NCI-H2107 treated with DMSO at 0.1 percent for 48 hours (cell line): ENCODE measurements at regions not wholly inside any gene's neighbourhood (a gene's known extent, or its start where the extent isn't known, plus 50 kb on each side); places are given as distances from the start of the nearest gene placed in this dataset.
A peak's percentile ranks its signal among the peaks of the same experiment; 100 is the strongest.

Experiments
- DNase-seq: peaks from one replicate; lab custom pipeline; 2025; ENCODE audit not compliant: unreplicated experiment; lab: John Stamatoyannopoulos, UW

DNA sequence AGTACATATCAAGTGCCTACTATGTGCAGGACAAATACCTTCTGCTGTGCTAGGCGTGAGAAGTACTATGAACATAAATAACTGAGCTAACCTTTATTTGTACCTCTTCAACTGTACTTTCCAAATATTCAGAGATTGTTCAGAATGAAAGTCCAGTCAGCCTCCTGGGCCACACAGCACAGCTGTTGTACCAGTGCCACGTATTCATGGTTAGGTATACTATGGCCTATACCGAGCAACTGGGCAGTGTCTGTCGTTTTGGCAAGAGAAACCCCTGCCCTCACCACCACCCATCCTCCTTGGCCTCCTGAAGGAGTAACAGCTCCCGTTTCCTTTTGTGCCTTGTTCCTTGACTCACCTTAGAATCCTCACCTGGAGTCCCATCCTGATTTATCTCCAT is 53.0 kb downstream of the RASSF10 start:
- no peak for DNase-seq

DNA sequence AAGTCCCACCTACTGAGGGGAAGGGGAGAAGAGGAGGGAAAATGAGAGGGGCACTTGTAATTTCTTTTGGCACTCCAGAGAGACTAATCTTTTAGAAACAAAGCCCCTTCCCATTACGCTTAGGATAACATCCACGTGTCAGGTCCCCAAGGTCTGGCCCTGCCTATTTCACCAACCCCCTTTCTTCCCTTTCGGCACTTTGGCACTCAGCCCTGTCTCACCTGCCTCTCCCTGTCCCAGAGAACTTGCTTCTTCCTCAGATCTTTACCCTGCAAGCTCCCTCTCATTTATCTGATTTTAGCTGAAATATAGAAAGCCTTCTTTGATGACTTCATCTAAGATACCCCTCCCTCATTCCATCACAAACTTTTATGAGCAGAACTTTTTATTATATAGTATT is 55.5 kb downstream of the RASSF10 start:
- no peak for DNase-seq

DNA sequence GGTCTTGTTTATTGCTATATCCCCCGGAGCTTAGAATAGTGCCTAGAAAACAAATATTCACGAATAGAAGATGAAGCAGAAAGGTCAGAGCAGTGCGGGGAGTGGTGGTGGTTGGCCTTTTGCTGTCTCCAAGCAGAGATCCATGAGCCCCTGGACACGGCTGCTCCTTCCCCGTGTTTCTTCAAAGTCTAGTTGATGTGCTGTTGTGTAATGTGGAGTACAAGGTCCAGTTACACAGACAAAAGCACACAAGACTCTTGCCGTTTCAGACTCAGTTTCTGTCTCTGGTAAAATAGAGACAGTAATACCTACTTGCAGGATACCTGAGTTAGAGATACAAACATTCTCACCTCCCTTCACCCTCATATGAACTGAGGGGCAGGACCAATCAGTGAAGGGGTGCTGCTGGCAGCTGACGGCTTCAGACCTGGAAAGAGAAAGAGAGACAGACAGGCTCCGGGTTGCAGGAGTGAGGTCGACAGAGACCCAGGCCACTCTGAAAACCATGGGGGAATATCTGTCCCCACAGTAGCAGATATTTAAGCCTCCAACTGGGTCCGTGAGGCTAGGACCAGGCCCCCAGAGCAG is 56.2 kb downstream of the RASSF10 start:
- no peak for DNase-seq

DNA sequence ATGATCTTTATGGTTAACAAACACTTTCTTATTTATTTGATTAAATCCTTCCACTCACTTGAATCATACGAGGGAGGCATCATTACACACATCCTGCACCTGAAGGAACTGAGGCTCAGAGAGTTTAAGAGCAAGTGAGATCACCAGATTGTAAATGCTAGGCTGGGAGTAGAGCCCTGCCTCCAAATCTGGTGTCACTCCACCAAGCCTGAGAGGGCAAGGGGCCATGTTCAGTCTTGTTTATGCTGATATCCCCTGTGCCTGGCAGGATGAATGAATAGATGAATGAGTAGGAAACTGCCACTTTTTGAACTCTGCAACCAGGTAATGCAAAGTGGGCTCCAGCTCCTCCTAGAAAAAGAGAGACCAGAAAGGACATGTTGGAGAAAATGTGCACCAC is 59.1 kb downstream of the RASSF10 start:
- no peak for DNase-seq

DNA sequence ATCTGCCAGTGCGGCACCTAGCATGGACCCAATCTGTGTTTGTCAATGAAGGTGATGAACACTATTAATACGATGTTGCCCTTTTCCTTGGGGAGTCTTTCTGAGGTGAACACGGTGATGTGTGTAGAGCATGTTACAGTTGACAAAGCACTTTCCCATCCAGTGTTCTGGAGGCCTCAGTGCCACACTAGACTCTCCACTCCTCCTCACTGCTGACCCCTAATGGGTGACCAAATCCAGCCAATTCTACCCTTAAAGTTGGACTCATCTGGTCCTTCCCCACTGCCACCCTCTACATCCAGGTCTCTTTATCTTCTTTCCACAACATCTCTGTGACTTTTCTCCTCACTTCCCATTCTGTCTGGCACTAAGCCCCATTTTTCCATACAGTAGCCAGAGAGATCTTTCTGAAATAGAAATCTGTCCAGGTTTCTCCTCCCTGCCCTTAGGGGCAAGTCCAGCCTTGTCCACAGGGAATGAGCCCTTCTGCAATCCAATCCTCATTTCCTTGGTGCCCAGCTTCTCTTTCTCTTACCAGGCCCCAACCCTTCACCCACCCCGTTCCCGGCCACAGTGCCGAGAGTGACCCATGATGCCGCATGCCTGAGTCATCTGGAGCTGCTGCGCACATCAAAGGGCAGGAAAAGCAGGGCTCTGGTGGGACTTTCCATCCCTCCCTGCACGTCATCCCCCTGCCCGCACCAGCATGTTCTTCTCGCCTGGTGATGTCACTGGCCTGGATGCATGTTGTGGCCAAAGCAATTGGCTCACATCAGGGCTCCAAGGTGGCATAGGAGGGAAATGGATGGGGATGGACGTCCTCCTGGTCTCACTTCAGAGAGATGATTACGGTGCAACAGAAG is 64.2 kb downstream of the RASSF10 start:
- DNase-seq: no peak

DNA sequence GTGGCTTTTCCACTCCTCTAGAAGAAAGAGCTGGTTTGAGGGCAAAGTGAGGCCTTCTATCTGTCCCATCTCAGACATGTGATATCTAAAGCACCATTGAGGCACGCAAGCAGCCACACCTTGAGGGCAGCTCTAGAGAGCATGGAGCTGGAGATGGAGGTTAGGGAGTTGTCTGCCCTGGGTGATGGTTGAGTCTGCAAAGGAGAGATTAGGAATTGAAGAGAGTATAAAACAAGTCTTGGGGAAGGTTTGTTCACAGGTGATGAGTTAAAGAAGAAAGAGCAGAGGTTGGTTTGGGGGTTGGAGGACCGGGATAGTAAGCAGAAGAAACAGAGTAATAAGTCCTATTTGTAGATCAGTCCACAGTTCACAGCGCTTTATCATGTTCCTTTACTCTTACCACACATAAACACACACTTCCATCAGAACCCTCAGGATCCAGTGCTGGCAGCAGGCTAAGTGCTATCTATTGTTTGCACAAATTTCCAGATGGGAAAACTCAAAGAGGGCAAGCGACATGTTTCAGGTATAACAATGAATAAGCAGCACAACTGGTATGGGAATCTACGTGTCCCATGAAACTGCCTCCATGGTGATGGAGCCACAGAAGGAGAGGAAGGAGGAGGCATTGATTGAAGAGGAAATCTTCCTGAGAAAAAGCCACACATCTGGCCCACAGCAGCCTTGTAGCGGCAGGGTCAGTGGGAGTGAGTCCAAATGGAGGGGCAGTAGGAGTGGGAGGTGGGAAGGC is 65.8 kb downstream of the RASSF10 start:
- no peak for DNase-seq

DNA sequence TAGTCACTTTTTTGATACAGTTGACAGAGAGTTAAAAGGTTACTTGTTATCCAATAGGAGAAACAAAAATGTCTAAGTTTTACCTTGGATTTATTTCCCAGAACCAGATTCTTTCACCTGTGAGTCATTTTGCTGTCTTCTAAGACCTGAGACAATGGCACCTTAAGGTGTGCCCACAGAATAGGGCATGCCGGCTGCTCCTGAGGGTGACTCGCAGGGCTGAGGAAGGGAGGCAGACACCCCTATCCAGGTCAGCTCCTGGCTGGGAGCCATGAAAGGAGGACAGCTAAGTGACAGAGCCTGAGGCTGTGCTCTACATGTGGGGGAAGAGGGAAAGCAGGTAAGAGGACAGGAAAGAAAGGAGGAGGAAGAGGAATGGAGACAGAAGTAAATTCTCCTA is 67.8 kb downstream of the RASSF10 start:
- DNase-seq: no peak

DNA sequence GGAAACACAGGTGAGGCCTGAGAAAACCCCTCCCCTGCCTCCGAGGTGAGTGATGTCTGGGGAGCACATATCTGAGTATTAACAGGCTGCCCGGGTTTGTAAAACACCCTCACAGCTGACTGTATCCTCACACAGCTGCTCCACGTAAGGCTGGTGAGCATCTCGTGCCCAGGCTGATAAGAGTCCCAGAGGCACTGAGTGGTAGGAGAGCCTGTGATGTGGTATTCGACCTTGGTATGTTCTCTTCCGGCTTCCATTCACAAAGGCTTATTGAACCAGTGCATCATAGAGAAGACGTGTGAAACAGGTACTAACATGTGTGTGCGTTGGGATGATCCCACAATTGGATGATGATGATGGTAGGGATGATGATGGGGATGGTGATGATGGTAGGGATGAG is 71.7 kb downstream of the RASSF10 start:
- DNase-seq: no peak

DNA sequence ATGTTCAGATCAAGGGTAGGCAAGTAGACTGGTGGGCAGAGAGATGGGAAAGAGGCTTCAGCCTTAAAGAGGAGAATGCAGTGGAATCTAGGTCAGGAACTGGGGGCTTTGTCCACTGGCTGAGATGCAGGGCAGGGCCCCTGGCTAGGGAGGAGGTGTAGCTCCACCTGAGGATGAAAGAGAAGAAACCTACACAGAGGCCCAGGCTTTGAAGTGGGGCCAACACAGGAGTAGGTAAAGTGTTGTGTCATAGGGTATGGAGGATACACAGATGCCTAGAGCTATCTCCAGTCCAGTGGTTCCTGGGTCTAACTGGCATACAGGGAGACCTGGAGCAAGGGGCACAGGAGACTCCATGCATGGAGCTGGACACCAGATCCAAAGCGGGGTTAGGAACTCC is 73.5 kb downstream of the RASSF10 start:
- DNase-seq: no peak

DNA sequence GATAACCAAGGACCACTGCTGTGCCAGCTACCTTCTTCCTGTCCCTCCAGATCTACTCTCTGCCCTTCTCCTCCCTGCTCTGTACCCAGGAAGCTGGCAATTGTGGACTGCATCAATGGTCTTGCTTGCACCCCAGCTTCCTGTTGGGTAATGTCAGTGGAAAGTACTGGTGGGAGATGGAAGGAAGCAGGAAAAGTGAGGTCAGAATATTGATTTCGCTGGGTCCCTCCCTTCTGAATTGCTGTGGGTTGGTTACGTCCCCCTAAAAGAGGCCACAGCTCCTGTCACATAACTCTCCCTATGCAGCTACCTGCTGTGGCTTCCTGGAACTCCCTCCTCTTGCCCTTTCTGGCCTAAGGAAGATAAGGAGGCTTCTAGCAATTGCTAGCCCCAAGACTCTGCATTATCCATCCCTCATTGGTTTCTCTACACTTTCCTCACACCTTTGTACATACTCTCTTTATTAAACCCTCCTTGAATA is 81.2 kb downstream of the RASSF10 start:
- DNase-seq: no peak

DNA sequence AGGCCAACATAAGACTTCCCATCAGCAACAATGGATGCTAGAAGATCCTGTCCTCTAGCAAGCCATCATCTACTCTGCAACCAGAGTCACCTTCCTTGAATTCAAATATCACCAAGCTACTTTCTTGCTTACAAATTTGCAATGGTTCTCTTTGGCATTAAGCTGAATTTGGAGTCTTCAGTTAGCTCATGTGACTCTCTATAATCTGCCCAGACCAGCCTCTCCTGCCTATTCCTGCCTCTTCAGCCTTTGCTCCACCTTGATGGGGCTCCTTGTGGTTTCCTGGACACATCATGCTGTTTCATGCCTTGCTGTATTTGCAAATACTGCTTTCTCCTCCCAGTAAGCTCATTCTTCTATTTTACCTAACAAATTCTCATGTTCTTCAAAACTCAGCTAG is 82.3 kb downstream of the RASSF10 start:
- DNase-seq: no peak

DNA sequence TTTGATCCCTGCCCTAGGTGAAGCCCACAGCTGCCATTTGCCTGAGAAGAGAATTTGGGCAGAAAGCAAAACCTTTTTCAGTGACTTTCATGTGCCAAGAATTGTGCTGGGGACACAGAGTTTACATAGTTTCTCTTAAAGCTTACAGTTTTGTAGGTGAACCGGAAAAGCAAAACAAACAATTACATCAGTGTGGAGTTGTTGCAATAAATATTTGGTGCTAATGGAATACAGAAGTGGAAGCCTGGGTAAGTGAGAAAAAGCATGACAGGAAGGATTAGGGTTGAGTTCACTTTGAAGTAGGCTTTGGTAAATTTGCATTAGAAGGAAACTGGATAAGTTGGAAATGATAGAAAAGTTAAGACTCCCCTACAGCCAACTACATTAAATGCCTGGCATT is 82.7 kb downstream of the RASSF10 start:
- no peak for DNase-seq

DNA sequence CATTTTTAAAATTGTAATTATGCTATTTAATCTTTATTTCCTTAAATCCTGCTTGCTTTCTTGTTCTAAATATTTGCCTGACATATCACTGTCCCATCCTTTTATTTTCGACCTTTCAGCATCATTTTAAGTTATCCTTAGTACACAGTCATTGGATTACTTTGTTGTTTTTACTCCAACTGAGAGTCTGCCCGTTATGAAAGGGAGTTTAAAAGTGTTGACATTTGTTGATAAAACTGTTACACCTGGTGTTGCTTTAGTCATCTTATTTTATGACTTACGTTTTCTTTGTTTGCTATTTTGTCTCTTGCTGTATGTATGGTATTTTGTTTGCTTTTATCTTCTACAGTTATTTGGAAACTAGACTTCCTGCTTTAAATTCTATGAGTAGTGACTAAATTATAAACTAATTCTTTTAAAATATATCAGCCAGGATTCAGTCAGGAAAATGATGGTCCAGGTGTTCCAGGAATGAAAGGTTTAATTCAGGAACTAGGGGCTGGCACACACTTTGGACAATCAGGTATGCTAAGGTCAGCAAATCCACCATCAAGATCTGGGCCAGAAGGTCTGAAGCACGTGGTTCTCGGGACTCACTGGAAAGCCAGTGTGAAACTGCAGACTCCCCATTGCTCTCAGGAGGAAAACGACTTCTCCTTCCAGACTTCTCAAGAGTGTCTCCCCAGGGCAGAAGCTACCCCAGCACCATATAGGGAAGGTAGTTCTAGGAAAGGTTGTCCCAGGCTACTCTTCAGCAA is 86.0 kb downstream of the RASSF10 start:
- no peak for DNase-seq

DNA sequence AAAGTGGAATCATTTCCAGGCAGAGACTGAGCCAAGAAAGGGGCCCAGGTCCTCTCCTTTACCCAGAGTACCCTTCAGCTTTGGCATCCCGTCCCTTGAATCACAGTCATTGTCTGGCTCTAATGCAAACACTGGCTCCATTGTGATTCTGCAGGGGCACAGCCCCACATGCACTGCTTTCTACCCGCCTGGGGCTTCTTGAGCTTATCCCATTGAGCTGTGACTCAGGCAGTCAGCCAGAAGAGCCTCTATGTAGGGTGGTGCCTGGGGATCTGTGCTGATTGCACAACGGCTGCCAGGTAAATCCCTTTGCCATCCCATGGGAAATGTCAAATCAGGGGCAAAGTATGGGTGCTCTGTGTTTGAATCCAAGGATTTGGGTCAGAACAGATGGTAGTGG is 88.9 kb downstream of the RASSF10 start:
- peak; percentile 81 for DNase-seq

DNA sequence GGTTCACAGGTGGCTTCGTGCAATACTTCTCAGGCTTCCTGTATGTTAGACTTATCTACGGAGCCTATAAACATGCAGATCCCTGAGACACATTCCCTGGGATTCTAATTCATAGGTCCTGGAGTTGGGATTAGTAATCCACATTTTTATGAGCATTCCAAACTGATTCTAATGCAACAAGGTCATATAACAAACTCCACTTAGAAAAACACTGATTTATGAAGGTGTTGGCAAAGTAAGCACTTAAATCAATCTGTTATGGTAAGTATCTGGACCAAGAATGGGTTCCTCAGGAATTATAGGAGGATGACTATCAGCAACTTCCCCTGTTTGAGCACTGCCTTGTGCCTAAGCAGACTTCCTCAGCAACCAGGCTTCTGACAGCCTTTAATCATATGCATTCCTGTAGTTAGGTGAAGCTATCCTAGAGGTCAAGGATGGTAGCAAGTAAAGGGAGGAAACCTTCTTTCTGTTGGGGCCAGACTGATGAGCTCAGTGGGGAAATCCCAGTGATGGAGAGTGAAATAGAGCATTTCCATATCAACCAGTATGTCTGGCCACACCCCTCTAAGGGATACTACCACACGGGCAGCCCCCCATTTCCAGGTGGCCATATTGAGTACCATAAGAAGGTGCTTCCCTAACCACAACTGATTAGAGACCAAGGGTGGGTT is 89.6 kb downstream of the RASSF10 start:
- no peak for DNase-seq

DNA sequence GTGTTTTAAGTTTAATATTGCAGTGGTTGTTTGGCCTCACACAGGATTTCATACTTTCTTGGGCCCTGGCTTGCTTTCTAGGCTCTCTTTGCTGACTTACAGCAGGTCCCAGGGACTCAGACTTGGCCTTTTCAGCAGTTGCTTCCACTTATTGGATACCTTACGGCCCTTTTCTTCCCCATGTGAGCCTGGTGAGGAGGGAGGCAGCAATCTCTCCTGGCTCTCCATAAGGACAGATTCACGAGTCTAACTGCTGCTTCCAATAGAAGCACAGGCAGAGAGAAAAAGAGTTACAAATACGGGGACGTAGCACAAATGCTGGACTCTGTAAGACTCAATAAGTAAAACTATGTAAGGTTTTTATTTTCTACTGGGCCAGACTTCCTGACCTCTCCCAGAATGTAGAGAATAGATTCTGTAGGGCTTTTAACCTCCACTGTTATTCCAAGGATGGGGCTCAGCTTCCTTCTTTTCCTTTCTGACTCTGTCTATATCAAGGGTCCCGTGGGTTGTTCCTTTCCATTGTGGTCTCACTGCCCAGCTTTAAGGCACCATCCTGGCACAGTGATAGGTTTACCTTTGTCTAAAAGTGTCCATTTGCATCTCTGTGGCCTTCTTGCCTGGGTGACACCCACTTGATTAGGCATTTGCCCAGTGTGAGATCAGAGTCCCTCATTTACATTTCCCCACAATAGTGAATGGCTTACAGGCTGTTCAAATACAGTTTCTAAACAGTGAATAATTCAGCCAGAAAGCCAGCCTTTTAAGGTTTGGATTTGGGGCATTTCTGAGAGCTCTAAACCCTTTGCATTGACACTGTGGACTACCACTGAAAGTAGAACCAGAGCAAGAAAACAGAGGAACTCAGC is 92.8 kb downstream of the RASSF10 start:
- DNase-seq: no peak

DNA sequence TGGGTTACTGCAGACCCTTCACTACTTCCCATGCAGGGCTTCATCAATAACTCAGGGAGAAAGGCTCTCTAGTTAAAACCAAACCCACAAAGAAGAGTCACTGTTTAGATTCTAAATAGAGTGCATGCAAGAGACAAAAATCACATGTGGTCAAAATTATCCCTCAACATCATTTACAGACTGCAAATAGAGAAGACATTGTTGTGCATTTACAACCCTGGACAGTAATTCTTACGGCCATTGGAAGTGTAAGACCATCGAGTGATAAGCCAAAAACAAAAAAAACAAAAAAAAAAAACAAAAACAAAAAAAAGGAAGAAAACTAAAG is 93.4 kb downstream of the RASSF10 start:
- DNase-seq: no peak

DNA sequence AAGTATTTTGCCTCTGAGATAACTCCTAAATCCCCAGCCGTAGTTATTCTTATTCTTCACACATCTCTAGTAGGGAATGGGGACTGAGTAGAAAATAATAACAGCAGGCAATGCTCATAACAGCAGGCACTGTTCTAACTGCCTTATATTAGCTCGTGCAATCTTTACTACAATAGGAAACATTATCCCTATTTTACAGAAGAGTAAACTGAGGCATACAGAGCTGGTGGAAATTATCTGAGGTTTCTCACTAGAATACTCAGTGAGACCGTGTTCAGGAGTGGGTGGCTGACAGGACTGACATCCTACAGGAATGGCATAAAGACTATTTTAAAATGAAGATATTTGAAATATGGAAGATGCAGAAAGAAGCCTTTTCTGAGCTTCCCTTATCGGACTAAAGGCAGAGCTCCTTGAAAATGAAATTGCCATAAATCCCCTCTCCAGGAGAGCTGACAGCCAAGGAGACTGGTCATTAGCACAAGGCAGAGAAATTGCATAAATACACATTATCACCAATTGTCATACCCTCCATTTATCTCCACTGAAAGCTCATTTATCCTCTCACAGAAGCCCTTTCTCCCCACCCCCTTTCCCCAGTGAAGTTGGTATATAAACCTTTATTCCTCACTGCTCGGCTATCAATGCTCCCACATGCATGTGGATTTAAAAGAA is 93.9 kb downstream of the RASSF10 start:
- no peak for DNase-seq

DNA sequence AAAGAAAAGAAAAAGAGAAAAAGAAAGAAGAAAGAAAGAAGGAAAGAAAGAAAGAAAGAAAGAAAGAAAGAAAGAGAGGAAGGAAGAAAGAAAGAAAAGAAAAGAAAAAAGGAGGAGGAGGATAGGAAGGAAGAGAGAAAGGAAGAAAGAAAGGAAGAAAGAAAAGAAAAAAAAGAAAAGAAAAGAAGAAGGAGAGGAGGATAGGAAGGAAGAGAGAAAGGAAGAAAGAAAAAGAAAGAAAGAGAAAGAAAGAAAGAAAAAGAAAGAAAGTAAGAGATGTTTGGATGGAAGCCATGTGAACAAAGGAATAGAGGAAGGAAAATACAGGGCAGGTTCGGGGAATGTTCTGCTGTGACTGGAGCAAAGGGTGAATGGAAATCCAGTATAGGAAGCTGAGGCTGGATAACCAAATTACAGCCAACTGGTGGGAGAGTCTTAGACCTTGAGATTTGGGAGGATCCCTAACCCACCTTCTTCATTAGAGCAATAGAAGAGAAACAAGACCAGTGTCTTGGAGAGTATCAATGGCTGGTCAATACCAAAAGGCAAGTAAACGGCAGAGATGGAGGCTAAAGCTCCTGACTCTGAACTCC is 94.9 kb downstream of the RASSF10 start:
- no peak for DNase-seq
